AG04450 (cell line): ENCODE measurements at regions not wholly inside any gene's neighbourhood (a gene's known extent, or its start where the extent isn't known, plus 50 kb on each side); places are given as distances from the start of the nearest gene placed in this dataset.

Source experiments
- CTCF ChIA-PET: fragments of 300-600, 350-600 bp; formaldehyde crosslinking; extraction: SDS; loops from one replicate; lab custom pipeline; 2022; ENCODE audit warnings: antibody characterized with exemption, inconsistent platforms; lab: Charles Lee
- POLR2A ChIA-PET: fragments of 350-600 bp; formaldehyde crosslinking; extraction: SDS; loops from one replicate; lab custom pipeline; 2021; ENCODE audit warnings: antibody characterized with exemption, inconsistent platforms; lab: Yijun Ruan, JAX
- DNase-seq: peaks from one replicate; pipeline ENCODE4 v3.0.0-alpha.2; 2011; ENCODE audit warnings: low read depth, low spot score
- H3K27ac ChIP-seq: one replicate; pipeline ENCODE4 v1.5.1; 2012; ENCODE audit warnings: low read depth, low read length, control low read depth
- H3K27me3 ChIP-seq: one replicate; pipeline ENCODE4 v1.6.0; 2012; ENCODE audit warnings: low read length; ENCODE audit not compliant: control insufficient read depth, insufficient read depth
- H3K4me3 ChIP-seq: 2 replicates; pipeline ENCODE4 v1.5.1; 2011; ENCODE audit warnings: mild to moderate bottlenecking, low read depth, low read length, control low read depth
- H3K9me3 ChIP-seq: 2 replicates; pipeline ENCODE4 v1.5.1; 2012; ENCODE audit warnings: low read length; ENCODE audit not compliant: control insufficient read depth, insufficient read depth
- CTCF ChIP-seq: IDR thresholded peaks from 2 replicates; pipeline ENCODE4 v1.5.1; 2011; ENCODE audit warnings: low read depth, low read length, control low read depth, inconsistent platforms

- Histone ChIP-seq H3K27me3 (peaks cover 2% of the 10 kb centered on the region), H3K27ac (no peak overlapping the region), H3K9me3 (no peaks in the 10 kb centered on the region), H3K4me3 (no peak overlapping the region)
- ChIA-PET CTCF (no interaction called here), POLR2A (no interaction called here)
- TF ChIP-seq CTCF: no peak
- DNase-seq: no peak
Observed at GRCh38 chrX:40467454-40467853, 113.3 kb upstream of the ATP6AP2 start.

GRCh38 chrX:40465735-40466551 is 114.8 kb upstream of the ATP6AP2 start:
- no peaks in the 10 kb centered on the region for H3K9me3 ChIP-seq
- no peak overlapping the region for H3K4me3 ChIP-seq
- no peak for TF ChIP-seq CTCF
- CTCF ChIA-PET: no interaction called here
- DNase-seq: no peak
- H3K27me3 ChIP-seq: peaks cover 2% of the 10 kb centered on the region
- no peak overlapping the region for H3K27ac ChIP-seq
- POLR2A ChIA-PET: no interaction called here

- POLR2A ChIA-PET: no interaction called here
- Histone ChIP-seq H3K9me3 (no peaks in the 10 kb centered on the region), H3K27ac (no peak overlapping the region), H3K4me3 (no peak overlapping the region), H3K27me3 (peaks cover 6% of the 10 kb centered on the region)
- no peak for TF ChIP-seq CTCF
- no peak for DNase-seq
- CTCF ChIA-PET: no interaction called here
Observed at GRCh38 chrX:40462795-40463194, 118.0 kb upstream of the ATP6AP2 start.

DNA sequence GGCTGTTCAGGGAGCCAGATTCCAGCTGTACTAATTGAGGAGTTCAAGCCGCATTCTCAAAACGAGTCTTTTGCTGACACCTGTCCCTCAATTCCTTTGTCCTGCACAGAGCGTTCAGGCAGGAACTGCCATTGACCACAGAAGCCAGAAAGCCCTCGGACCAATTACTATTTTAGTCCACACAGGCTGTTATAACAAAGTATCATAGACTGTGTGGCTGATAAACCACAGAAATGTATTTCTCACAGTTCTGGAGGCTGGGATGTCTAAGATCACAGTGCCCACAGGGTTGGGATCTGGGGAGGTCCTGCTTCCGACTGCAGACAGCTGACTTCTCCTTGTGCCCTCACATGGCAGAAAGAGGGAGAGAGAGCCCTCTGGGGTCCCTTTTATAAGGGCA is 119.8 kb upstream of the ATP6AP2 start:
- H3K27ac ChIP-seq: no peak overlapping the region
- no peak overlapping the region for H3K4me3 ChIP-seq
- DNase-seq: no peak
- TF ChIP-seq CTCF: no peak
- H3K9me3 ChIP-seq: no peaks in the 10 kb centered on the region
- H3K27me3 ChIP-seq: peaks cover 6% of the 10 kb centered on the region
- POLR2A ChIA-PET: no interaction called here
- CTCF ChIA-PET: no interaction called here

DNA sequence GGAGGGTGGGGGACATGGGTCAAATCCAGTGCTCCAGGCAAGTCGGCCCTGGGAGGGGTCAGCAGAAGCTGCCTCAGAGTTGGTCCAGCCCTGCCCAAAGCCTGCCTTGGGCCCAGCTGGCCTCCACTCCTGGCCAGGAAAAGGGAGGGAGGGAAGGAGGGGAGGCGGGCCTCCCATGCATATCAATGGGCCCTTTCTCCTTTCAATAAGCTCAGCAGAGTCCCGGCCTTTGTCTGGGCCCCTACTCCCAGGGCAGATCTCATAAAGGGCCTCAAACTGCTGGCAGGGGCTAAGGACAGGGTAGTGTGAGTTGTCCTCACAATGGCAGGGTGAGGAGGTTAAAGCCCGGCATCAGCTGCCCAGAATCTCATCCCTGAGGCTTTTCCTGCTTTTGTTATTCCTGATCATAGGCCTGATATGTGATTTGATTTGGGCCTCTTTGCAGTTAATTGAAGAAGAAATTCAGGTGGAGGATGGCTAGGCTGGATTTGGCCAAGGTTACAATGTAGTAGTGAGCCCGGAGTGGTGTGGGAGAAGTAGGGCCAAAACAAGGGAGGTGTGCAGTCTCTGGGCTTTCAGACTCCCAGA is 121.1 kb upstream of the ATP6AP2 start:
- no peaks in the 10 kb centered on the region for H3K9me3 ChIP-seq
- H3K27ac ChIP-seq: no peak overlapping the region
- CTCF ChIA-PET: no interaction called here
- DNase-seq: no peak
- H3K4me3 ChIP-seq: no peak overlapping the region
- TF ChIP-seq CTCF: no peak
- POLR2A ChIA-PET: no interaction called here
- H3K27me3 ChIP-seq: peaks cover 6% of the 10 kb centered on the region
